GM10266 (cell line): ENCODE measurements at regions not wholly inside any gene's neighbourhood (a gene's known extent, or its start where the extent isn't known, plus 50 kb on each side); places are given as distances from the start of the nearest gene placed in this dataset.

Source experiments
- DNase-seq: peaks from one replicate; pipeline ENCODE4 v3.0.0; 2012; ENCODE audit errors: extremely low spot score
- CTCF ChIP-seq: IDR thresholded peaks from 2 replicates; pipeline ENCODE4 v1.5.1; 2012; ENCODE audit warnings: mild to moderate bottlenecking, low read depth; ENCODE audit not compliant: control insufficient read depth, insufficient read depth; ENCODE audit errors: missing control alignments

GRCh38 chr13:84823528-84823927, 941.3 kb upstream of the SLITRK1 start:
- DNase-seq, result no peak
- no peak for TF ChIP-seq CTCF

- TF ChIP-seq CTCF, result no peak
- DNase-seq, result no peak
Measured at GRCh38 chr13:84821261-84821660, 939.0 kb upstream of the SLITRK1 start.

GRCh38 chr13:84816567-84817105, 934.4 kb upstream of the SLITRK1 start:
- no peak for DNase-seq
- no peak for TF ChIP-seq CTCF

GRCh38 chr13:84812789-84813188, 930.5 kb upstream of the SLITRK1 start:
- no peak for DNase-seq
- no peak for TF ChIP-seq CTCF

- DNase-seq, result no peak
- no peak for TF ChIP-seq CTCF
Measured at GRCh38 chr13:84812078-84812477, 929.8 kb upstream of the SLITRK1 start.

GRCh38 chr13:84810781-84811180, 928.5 kb upstream of the SLITRK1 start:
- no peak for TF ChIP-seq CTCF
- DNase-seq, result no peak

- no peak for DNase-seq
- TF ChIP-seq CTCF, result no peak
Measured at GRCh38 chr13:84802073-84802472, 919.8 kb upstream of the SLITRK1 start.
